Central memory CD8-positive, alpha-beta T cell (primary cell): ENCODE measurements at regions not wholly inside any gene's neighbourhood (a gene's known extent, or its start where the extent isn't known, plus 50 kb on each side); places are given as distances from the start of the nearest gene placed in this dataset.

ENCODE experiments used
- ATAC-seq: fragments of 150-1000 bp; cut with Tn5 transposase; replicated peaks from 2 replicates; pipeline ENCODE4 v1.10.0; 2022; ENCODE audit warnings: mild to moderate bottlenecking, moderate FRiP score, moderate number of reproducible peaks; ENCODE audit not compliant: poor library complexity, severe bottlenecking; ENCODE audit errors: extremely low read depth
- DNase-seq, 2 donors: peaks; one replicate each; pipeline ENCODE4 v3.0.0; 2021; ENCODE audit warnings: low spot score in 2 of 2
- H3K27ac Mint-ChIP-seq: one replicate; pipeline ENCODE4 v1.8.0; 2022; ENCODE audit warnings: low read depth, mild to moderate bottlenecking, moderate library complexity, mixed read lengths
- H3K27me3 Mint-ChIP-seq: one replicate; pipeline ENCODE4 v1.8.0; 2022; ENCODE audit warnings: mixed read lengths
- H3K36me3 Mint-ChIP-seq: one replicate; pipeline ENCODE4 v1.8.0; 2022; ENCODE audit warnings: mild to moderate bottlenecking, moderate library complexity, mixed read lengths; ENCODE audit not compliant: insufficient read depth
- H3K4me1 Mint-ChIP-seq: one replicate; pipeline ENCODE4 v1.8.0; 2022; ENCODE audit warnings: mixed read lengths
- H3K4me3 Mint-ChIP-seq: one replicate; pipeline ENCODE4 v1.8.0; 2022; ENCODE audit warnings: mild to moderate bottlenecking, moderate library complexity, mixed read lengths
- H3K9me3 Mint-ChIP-seq: one replicate; pipeline ENCODE4 v1.8.0; 2022; ENCODE audit warnings: mixed read lengths

- ATAC-seq (no peak), DNase-seq (no peak)
- H3K27ac Mint-ChIP-seq: no peak overlapping the region
- no peaks in the 10 kb centered on the region for H3K4me1 Mint-ChIP-seq
- no peak overlapping the region for H3K4me3 Mint-ChIP-seq
- no peaks in the 10 kb centered on the region for H3K9me3 Mint-ChIP-seq
- peaks cover 2% of the 10 kb centered on the region for H3K36me3 Mint-ChIP-seq
- H3K27me3 Mint-ChIP-seq: peaks cover 26% of the 10 kb centered on the region
Measured at GRCh38 chr5:66343370-66344071, 199.4 kb downstream of the SREK1 start.

- peaks cover 18% of the 10 kb centered on the region for H3K27me3 Mint-ChIP-seq
- no peak overlapping the region for H3K4me3 Mint-ChIP-seq
- H3K4me1 Mint-ChIP-seq: no peaks in the 10 kb centered on the region
- H3K9me3 Mint-ChIP-seq: no peaks in the 10 kb centered on the region
- peaks cover 2% of the 10 kb centered on the region for H3K36me3 Mint-ChIP-seq
- H3K27ac Mint-ChIP-seq: no peak overlapping the region
- ATAC-seq (no peak), DNase-seq (no peak)
Measured at GRCh38 chr5:66344544-66344943, 200.4 kb downstream of the SREK1 start.

GRCh38 chr5:66345281-66345680 is 201.2 kb downstream of the SREK1 start:
- DNase-seq: no peak
- peaks cover 2% of the 10 kb centered on the region for H3K36me3 Mint-ChIP-seq
- H3K4me1 Mint-ChIP-seq: no peaks in the 10 kb centered on the region
- H3K27ac Mint-ChIP-seq: no peak overlapping the region
- no peaks in the 10 kb centered on the region for H3K9me3 Mint-ChIP-seq
- no peak overlapping the region for H3K4me3 Mint-ChIP-seq
- H3K27me3 Mint-ChIP-seq: peaks cover 18% of the 10 kb centered on the region
- ATAC-seq: no peak

GRCh38 chr5:66346869-66347268 is 202.8 kb downstream of the SREK1 start:
- Mint-ChIP-seq H3K27me3 (peaks cover 28% of the 10 kb centered on the region), H3K27ac (no peak overlapping the region), H3K36me3 (peaks cover 2% of the 10 kb centered on the region), H3K9me3 (no peaks in the 10 kb centered on the region), H3K4me1 (no peaks in the 10 kb centered on the region), H3K4me3 (no peak overlapping the region)
- DNase-seq (no peak), ATAC-seq (no peak)

- Mint-ChIP-seq H3K27ac (no peak overlapping the region), H3K4me3 (no peak overlapping the region), H3K27me3 (peaks cover 34% of the 10 kb centered on the region), H3K9me3 (no peaks in the 10 kb centered on the region), H3K36me3 (peaks cover 2% of the 10 kb centered on the region), H3K4me1 (no peaks in the 10 kb centered on the region)
- no peak for ATAC-seq
- DNase-seq: no peak
Measured at GRCh38 chr5:66348387-66349125, 204.5 kb downstream of the SREK1 start.

GRCh38 chr5:66351813-66352212 is 207.7 kb downstream of the SREK1 start:
- DNase-seq (no peak), ATAC-seq (no peak)
- Mint-ChIP-seq H3K9me3 (no peaks in the 10 kb centered on the region), H3K4me1 (no peaks in the 10 kb centered on the region), H3K4me3 (no peak overlapping the region), H3K27me3 (peaks cover 42% of the 10 kb centered on the region), H3K36me3 (no peaks in the 10 kb centered on the region), H3K27ac (no peak overlapping the region)

GRCh38 chr5:66353186-66353585 is 209.1 kb downstream of the SREK1 start:
- Mint-ChIP-seq H3K9me3 (no peaks in the 10 kb centered on the region), H3K4me1 (no peaks in the 10 kb centered on the region), H3K4me3 (no peak overlapping the region), H3K27me3 (peaks cover 52% of the 10 kb centered on the region), H3K27ac (no peak overlapping the region), H3K36me3 (no peaks in the 10 kb centered on the region)
- ATAC-seq (no peak), DNase-seq (no peak)

GRCh38 chr5:66354422-66354821 is 210.3 kb downstream of the SREK1 start:
- no peaks in the 10 kb centered on the region for H3K36me3 Mint-ChIP-seq
- no peaks in the 10 kb centered on the region for H3K4me1 Mint-ChIP-seq
- DNase-seq: no peak
- no peaks in the 10 kb centered on the region for H3K9me3 Mint-ChIP-seq
- ATAC-seq: no peak
- H3K27me3 Mint-ChIP-seq: peaks cover 54% of the 10 kb centered on the region
- no peak overlapping the region for H3K27ac Mint-ChIP-seq
- H3K4me3 Mint-ChIP-seq: no peak overlapping the region

GRCh38 chr5:66356011-66356565 is 212.0 kb downstream of the SREK1 start:
- no peaks in the 10 kb centered on the region for H3K9me3 Mint-ChIP-seq
- no peaks in the 10 kb centered on the region for H3K36me3 Mint-ChIP-seq
- ATAC-seq: no peak
- H3K4me1 Mint-ChIP-seq: no peaks in the 10 kb centered on the region
- H3K27me3 Mint-ChIP-seq: peaks cover 52% of the 10 kb centered on the region
- no peak for DNase-seq
- H3K27ac Mint-ChIP-seq: no peak overlapping the region
- no peak overlapping the region for H3K4me3 Mint-ChIP-seq

- Mint-ChIP-seq H3K27ac (no peak overlapping the region), H3K27me3 (peaks cover 57% of the 10 kb centered on the region), H3K9me3 (no peaks in the 10 kb centered on the region), H3K4me1 (no peaks in the 10 kb centered on the region), H3K4me3 (no peak overlapping the region), H3K36me3 (no peaks in the 10 kb centered on the region)
- no peak for DNase-seq
- no peak for ATAC-seq
Measured at GRCh38 chr5:66358741-66359140, 214.6 kb downstream of the SREK1 start.

- ATAC-seq: no peak
- H3K4me3 Mint-ChIP-seq: no peak overlapping the region
Measured at GRCh38 chr5:66361070-66361469, 217.0 kb downstream of the SREK1 start.

GRCh38 chr5:66362046-66362445 is 217.9 kb downstream of the SREK1 start:
- H3K4me3 Mint-ChIP-seq: no peak overlapping the region
- H3K36me3 Mint-ChIP-seq: no peaks in the 10 kb centered on the region
- H3K27ac Mint-ChIP-seq: no peak overlapping the region
- no peaks in the 10 kb centered on the region for H3K9me3 Mint-ChIP-seq
- no peaks in the 10 kb centered on the region for H3K4me1 Mint-ChIP-seq
- ATAC-seq (no peak), DNase-seq (no peak)
- peaks cover 56% of the 10 kb centered on the region for H3K27me3 Mint-ChIP-seq

More at GRCh38 chr5:66361070-66361469, 217.0 kb downstream of the SREK1 start:
- DNase-seq: no peak
- Mint-ChIP-seq H3K36me3 (no peaks in the 10 kb centered on the region), H3K27ac (no peak overlapping the region), H3K27me3 (peaks cover 52% of the 10 kb centered on the region), H3K4me1 (no peaks in the 10 kb centered on the region), H3K9me3 (no peaks in the 10 kb centered on the region)

GRCh38 chr5:66362687-66363086 is 218.6 kb downstream of the SREK1 start:
- no peak for ATAC-seq
- no peaks in the 10 kb centered on the region for H3K4me1 Mint-ChIP-seq
- DNase-seq: no peak
- no peak overlapping the region for H3K4me3 Mint-ChIP-seq
- H3K27ac Mint-ChIP-seq: no peak overlapping the region
- no peaks in the 10 kb centered on the region for H3K36me3 Mint-ChIP-seq
- H3K27me3 Mint-ChIP-seq: peaks cover 49% of the 10 kb centered on the region
- no peaks in the 10 kb centered on the region for H3K9me3 Mint-ChIP-seq
